Upper lobe of left lung (tissue), 4 donors: ENCODE measurements at regions not wholly inside any gene's neighbourhood (a gene's known extent, or its start where the extent isn't known, plus 50 kb on each side); places are given as distances from the start of the nearest gene placed in this dataset.

Experiments used
- CTCF ChIP-seq, 6 experiments: fragments of 450-650 bp in 4 of 6; fragments of 200-600 bp in 2 of 6; sonication (generic) in 2 of 6; IDR thresholded peaks; one replicate each; pipeline ENCODE4 v1.5.1; 2016 to 2019; ENCODE audit warnings: antibody characterized with exemption in 6 of 6
- EP300 ChIP-seq, 4 donors: sonication (generic); formaldehyde crosslinking; IDR thresholded peaks; one replicate each; pipeline ENCODE4 v1.5.1; 2017; ENCODE audit warnings: antibody characterized with exemption in 4 of 4, control low read depth in 2 of 4
- POLR2A ChIP-seq, 4 donors: fragments of 450-650 bp; IDR thresholded peaks; one replicate each; pipeline ENCODE4 v1.5.1; 2016 to 2017; ENCODE audit warnings: antibody characterized with exemption in 4 of 4, mild to moderate bottlenecking in 2 of 4
- POLR2AphosphoS5 ChIP-seq, 2 donors: sonication (generic); formaldehyde crosslinking; IDR thresholded peaks; one replicate each; pipeline ENCODE4 v1.5.1; 2017; ENCODE audit warnings: antibody characterized with exemption in 2 of 2

DNA sequence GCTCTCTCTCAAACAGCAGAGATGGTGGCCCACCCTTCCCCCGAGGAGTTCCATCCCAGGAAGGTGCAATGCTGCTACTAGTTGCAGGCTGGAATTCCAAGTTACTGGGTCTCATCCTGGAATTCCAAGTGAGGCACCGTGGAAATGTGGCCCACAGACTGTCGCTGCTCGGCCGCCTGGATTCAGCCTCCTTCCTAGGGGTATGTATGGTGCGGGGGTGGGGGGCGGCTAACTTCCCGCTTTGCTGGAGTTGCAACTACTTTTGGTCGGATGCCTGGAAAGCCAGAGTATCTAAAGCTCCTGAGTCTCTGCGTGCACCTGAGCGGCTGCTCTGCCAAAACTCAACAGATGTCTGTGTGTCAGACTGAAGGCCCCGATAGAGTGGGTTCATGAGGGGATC, 1146.2 kb downstream of the RPA4 start:
- TF ChIP-seq CTCF (IDR thresholded peaks at IDR 0.05) (no peak), POLR2A (IDR thresholded peaks at IDR 0.05) (no peak), EP300 (IDR thresholded peaks at IDR 0.05) (no peak), POLR2AphosphoS5 (IDR thresholded peaks at IDR 0.05) (no peak)
